DND-41 (cell line): ENCODE measurements at regions not wholly inside any gene's neighbourhood (a gene's known extent, or its start where the extent isn't known, plus 50 kb on each side); places are given as distances from the start of the nearest gene placed in this dataset.

Experiments used
- ATAC-seq: fragments of 200-7000 bp; cut with Tn5 transposase; 3 replicates; pipeline ENCODE4 v1.9.1; 2021; ENCODE audit warnings: low read depth; ENCODE audit not compliant: insufficient read depth
- DNase-seq: peaks from one replicate; pipeline ENCODE4 v3.0.0-alpha.2; 2020
- H2AFZ ChIP-seq: 2 replicates; pipeline ENCODE4 v1.6.0; 2012; ENCODE audit warnings: low read depth, low read length
- H3K27ac ChIP-seq: 2 replicates; pipeline ENCODE4 v1.5.1; 2012; ENCODE audit warnings: low read length, inconsistent platforms
- H3K27me3 ChIP-seq: fragments of 200-600 bp; sonication (generic); 2 replicates; pipeline ENCODE4 v1.6.0; 2012; ENCODE audit warnings: low read length, mild to moderate bottlenecking, inconsistent platforms; ENCODE audit not compliant: insufficient read depth, poor library complexity
- H3K36me3 ChIP-seq: 2 replicates; pipeline ENCODE4 v1.5.1; 2012; ENCODE audit warnings: low read length, inconsistent platforms; ENCODE audit not compliant: insufficient read depth
- H3K4me1 ChIP-seq: 2 replicates; pipeline ENCODE4 v1.5.1; 2012; ENCODE audit warnings: mild to moderate bottlenecking, low read length; ENCODE audit not compliant: insufficient read depth
- H3K4me2 ChIP-seq: 2 replicates; pipeline ENCODE4 v1.6.0; 2012; ENCODE audit warnings: mild to moderate bottlenecking, moderate library complexity, low read length, inconsistent platforms; ENCODE audit not compliant: insufficient read depth
- H3K4me3 ChIP-seq, 2 experiments: fragments of 200-600 bp in 1 of 2; shearing (Covaris generic) in 1 of 2; 2 replicates each; pipeline ENCODE4 v1.5.1; 2012 to 2016; ENCODE audit warnings: inconsistent platforms in 2 of 2, low read length in 2 of 2, mild to moderate bottlenecking in 2 of 2, low read depth in 1 of 2, moderate library complexity in 1 of 2
- H3K79me2 ChIP-seq: 2 replicates; pipeline ENCODE4 v1.6.0; 2012; ENCODE audit warnings: low read length, inconsistent platforms; ENCODE audit not compliant: insufficient read depth
- H3K9ac ChIP-seq: 2 replicates; pipeline ENCODE4 v1.6.0; 2012; ENCODE audit warnings: low read depth, mild to moderate bottlenecking, inconsistent platforms, low read length, moderate library complexity
- H3K9me3 ChIP-seq: 2 replicates; pipeline ENCODE4 v1.5.1; 2012; ENCODE audit warnings: low read length, moderate library complexity, mild to moderate bottlenecking, inconsistent platforms; ENCODE audit not compliant: insufficient read depth, severe bottlenecking
- H4K20me1 ChIP-seq: 2 replicates; pipeline ENCODE4 v1.6.0; 2012; ENCODE audit warnings: low read length; ENCODE audit not compliant: insufficient read depth
- EZH2 ChIP-seq: IDR thresholded peaks from 3 replicates; pipeline ENCODE4 v1.6.1; 2012; ENCODE audit warnings: borderline replicate concordance, low read depth, mild to moderate bottlenecking, moderate library complexity, low read length, inconsistent platforms; ENCODE audit not compliant: severe bottlenecking
- TF ChIP-seq, protein P1 (sequence below): IDR thresholded peaks from 2 replicates; pipeline ENCODE4 v1.5.1; 2012; ENCODE audit warnings: borderline replicate concordance, low read length, moderate library complexity, mild to moderate bottlenecking; ENCODE audit not compliant: poor library complexity, severe bottlenecking; ENCODE audit errors: extremely low read depth

GRCh38 chr14:49485290-49485689, 100.9 kb downstream of the RPS29 start:
- no peak overlapping the region for H2AFZ ChIP-seq
- TF ChIP-seq EZH2: no peak
- TF ChIP-seq, protein P1, sequence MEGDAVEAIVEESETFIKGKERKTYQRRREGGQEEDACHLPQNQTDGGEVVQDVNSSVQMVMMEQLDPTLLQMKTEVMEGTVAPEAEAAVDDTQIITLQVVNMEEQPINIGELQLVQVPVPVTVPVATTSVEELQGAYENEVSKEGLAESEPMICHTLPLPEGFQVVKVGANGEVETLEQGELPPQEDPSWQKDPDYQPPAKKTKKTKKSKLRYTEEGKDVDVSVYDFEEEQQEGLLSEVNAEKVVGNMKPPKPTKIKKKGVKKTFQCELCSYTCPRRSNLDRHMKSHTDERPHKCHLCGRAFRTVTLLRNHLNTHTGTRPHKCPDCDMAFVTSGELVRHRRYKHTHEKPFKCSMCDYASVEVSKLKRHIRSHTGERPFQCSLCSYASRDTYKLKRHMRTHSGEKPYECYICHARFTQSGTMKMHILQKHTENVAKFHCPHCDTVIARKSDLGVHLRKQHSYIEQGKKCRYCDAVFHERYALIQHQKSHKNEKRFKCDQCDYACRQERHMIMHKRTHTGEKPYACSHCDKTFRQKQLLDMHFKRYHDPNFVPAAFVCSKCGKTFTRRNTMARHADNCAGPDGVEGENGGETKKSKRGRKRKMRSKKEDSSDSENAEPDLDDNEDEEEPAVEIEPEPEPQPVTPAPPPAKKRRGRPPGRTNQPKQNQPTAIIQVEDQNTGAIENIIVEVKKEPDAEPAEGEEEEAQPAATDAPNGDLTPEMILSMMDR: no peak
- H4K20me1 ChIP-seq: no peaks in the 10 kb centered on the region
- no peak overlapping the region for H3K4me2 ChIP-seq
- no peak for DNase-seq
- H3K9ac ChIP-seq: no peak overlapping the region
- H3K4me3 ChIP-seq: no peak overlapping the region
- H3K27me3 ChIP-seq: peaks cover 21% of the 10 kb centered on the region
- H3K27ac ChIP-seq: no peak overlapping the region
- H3K79me2 ChIP-seq: no peaks in the 10 kb centered on the region
- H3K4me1 ChIP-seq: no peaks in the 10 kb centered on the region
- no peaks in the 10 kb centered on the region for H3K36me3 ChIP-seq
- H3K9me3 ChIP-seq: no peaks in the 10 kb centered on the region
- ATAC-seq: no peak

DNA sequence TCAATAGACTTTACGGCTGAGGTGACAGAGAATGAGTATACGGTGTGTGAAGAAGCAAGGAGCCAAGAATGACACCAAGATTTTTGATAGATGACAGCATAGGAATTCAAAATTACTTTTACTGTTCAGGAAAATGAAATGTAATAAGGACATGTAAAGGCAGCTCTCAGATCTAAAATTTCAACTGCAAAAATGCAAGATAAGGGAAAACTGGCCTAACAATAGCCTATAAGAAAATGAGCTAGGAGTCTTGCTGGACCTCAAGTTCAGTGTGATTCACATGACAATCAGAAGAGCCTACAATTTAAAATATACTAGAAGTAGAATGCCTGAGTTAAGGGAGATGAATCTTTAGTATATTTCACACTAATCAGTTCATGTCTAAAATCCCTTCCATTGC, 102.0 kb downstream of the RPS29 start:
- Histone ChIP-seq H4K20me1 (no peaks in the 10 kb centered on the region), H3K36me3 (no peaks in the 10 kb centered on the region), H3K79me2 (no peaks in the 10 kb centered on the region), H3K9ac (no peak overlapping the region), H3K27me3 (peaks cover 12% of the 10 kb centered on the region), H3K4me3 (no peak overlapping the region), H3K4me2 (no peak overlapping the region), H3K9me3 (no peaks in the 10 kb centered on the region), H2AFZ (no peak overlapping the region), H3K27ac (no peak overlapping the region), H3K4me1 (no peaks in the 10 kb centered on the region)
- TF ChIP-seq, protein P1: no peak
- TF ChIP-seq EZH2: no peak
- DNase-seq (no peak), ATAC-seq (no peak)

DNA sequence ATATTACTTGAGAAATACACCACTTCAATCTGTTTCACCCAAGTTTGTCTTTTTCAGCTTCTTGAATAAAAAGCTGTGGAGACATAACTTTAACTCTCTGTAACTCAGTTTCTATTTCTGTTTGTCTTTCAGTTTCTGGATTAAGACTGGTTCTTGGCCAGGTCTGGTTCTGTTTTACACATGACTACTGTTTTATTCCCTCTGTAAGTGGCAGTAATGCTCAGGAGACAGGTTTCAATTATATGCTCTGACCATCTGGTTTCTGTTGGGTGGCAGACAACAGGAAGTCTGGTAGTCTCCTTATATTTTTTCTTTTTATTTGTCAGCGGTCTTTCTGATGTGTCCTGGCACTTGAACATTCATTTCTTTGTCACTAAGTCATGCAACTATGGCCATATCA, 102.9 kb downstream of the RPS29 start:
- Histone ChIP-seq H2AFZ (no peak overlapping the region), H3K4me1 (no peaks in the 10 kb centered on the region)

More for the DNA sequence above, 102.9 kb downstream of the RPS29 start:
- Histone ChIP-seq H3K4me3 (no peak overlapping the region), H3K9ac (no peak overlapping the region), H3K27ac (no peak overlapping the region), H3K9me3 (no peaks in the 10 kb centered on the region), H3K36me3 (no peaks in the 10 kb centered on the region), H3K79me2 (no peaks in the 10 kb centered on the region), H3K27me3 (peaks cover 7% of the 10 kb centered on the region), H3K4me2 (no peak overlapping the region), H4K20me1 (no peaks in the 10 kb centered on the region)
- DNase-seq (no peak), ATAC-seq (no peak)
- TF ChIP-seq EZH2: no peak
- TF ChIP-seq, protein P1: no peak
